ENCODE measurements at regions not wholly inside any gene's neighbourhood (a gene's known extent, or its start where the extent isn't known, plus 50 kb on each side); places are given as distances from the start of the nearest gene placed in this dataset.
A peak's percentile ranks its signal among the peaks of the same experiment; 100 is the strongest.

- no peak for TF ChIP-seq CTCF (IDR thresholded peaks at IDR 0.05; ENCODE audit: insufficient read depth, low read depth, low read length)
- TF ChIP-seq EZH2 (IDR thresholded peaks at IDR 0.05; ENCODE audit: insufficient read depth, low read length), result no peak
- Mint-ChIP-seq H3K36me3 (ENCODE audit: low read depth, unreplicated experiment) (no peaks in the 10 kb centered on the region), H3K4me1 (ENCODE audit: low read depth, unreplicated experiment) (no peaks in the 10 kb centered on the region), H3K4me3 (ENCODE audit: unreplicated experiment) (no peak overlapping the region), H3K27me3 (ENCODE audit: low read depth, unreplicated experiment) (no peaks in the 10 kb centered on the region), H3K9me3 (ENCODE audit: unreplicated experiment) (no peaks in the 10 kb centered on the region), H3K27ac (ENCODE audit: unreplicated experiment) (no peak overlapping the region)
- no peaks in the 10 kb centered on the region for H3K4me1 ChIP-seq (ENCODE audit: insufficient read depth, low read length)
- H3K27me3 ChIP-seq (ENCODE audit: insufficient read depth, low read length), result no peaks in the 10 kb centered on the region
- H3K4me3 ChIP-seq (ENCODE audit: insufficient read depth, low read depth, low read length), result no peak overlapping the region
- no peak for DNase-seq (ENCODE audit: low read depth)
- H3K27ac ChIP-seq (ENCODE audit: low read depth, low read length), result no peak overlapping the region
- H3K4me2 ChIP-seq (ENCODE audit: low read length), result no peak overlapping the region
- H4K20me1 ChIP-seq (ENCODE audit: insufficient read depth, low read length), result no peaks in the 10 kb centered on the region
- H2AFZ ChIP-seq (ENCODE audit: low read depth, low read length), result peak overlapping the region; percentile 4
- no peak overlapping the region for H3K9ac ChIP-seq (ENCODE audit: low read length)
- no peaks in the 10 kb centered on the region for H3K9me3 ChIP-seq (ENCODE audit: insufficient read depth, low read depth, low read length)
- H3K36me3 ChIP-seq (ENCODE audit: insufficient read depth, low read length), result no peaks in the 10 kb centered on the region
- no peaks in the 10 kb centered on the region for H3K79me2 ChIP-seq (ENCODE audit: insufficient read depth, low read length)
- no peak for FAIRE-seq
These were observed 502.7 kb downstream of the PLCL1 start for GRCh38 chr2:198307093-198307492.

- Histone ChIP-seq H3K4me3 (ENCODE audit: insufficient read depth, low read depth, low read length) (no peak overlapping the region), H3K79me2 (ENCODE audit: insufficient read depth, low read length) (no peaks in the 10 kb centered on the region), H3K9ac (ENCODE audit: low read length) (no peak overlapping the region), H3K36me3 (ENCODE audit: insufficient read depth, low read length) (no peaks in the 10 kb centered on the region), H2AFZ (ENCODE audit: low read depth, low read length) (no peak overlapping the region), H3K9me3 (ENCODE audit: insufficient read depth, low read depth, low read length) (no peaks in the 10 kb centered on the region), H3K27me3 (ENCODE audit: insufficient read depth, low read length) (no peaks in the 10 kb centered on the region), H3K4me1 (ENCODE audit: insufficient read depth, low read length) (no peaks in the 10 kb centered on the region), H4K20me1 (ENCODE audit: insufficient read depth, low read length) (no peaks in the 10 kb centered on the region), H3K27ac (ENCODE audit: low read depth, low read length) (no peak overlapping the region), H3K4me2 (ENCODE audit: low read length) (no peak overlapping the region)
- no peaks in the 10 kb centered on the region for H3K36me3 Mint-ChIP-seq (ENCODE audit: low read depth, unreplicated experiment)
- DNase-seq (ENCODE audit: low read depth) (no peak), FAIRE-seq (no peak)
- H3K4me1 Mint-ChIP-seq (ENCODE audit: low read depth, unreplicated experiment), result no peaks in the 10 kb centered on the region
- H3K9me3 Mint-ChIP-seq (ENCODE audit: unreplicated experiment), result no peaks in the 10 kb centered on the region
- H3K27ac Mint-ChIP-seq (ENCODE audit: unreplicated experiment), result no peak overlapping the region
- peaks cover 4% of the 10 kb centered on the region for H3K27me3 Mint-ChIP-seq (ENCODE audit: low read depth, unreplicated experiment)
- H3K4me3 Mint-ChIP-seq (ENCODE audit: unreplicated experiment), result no peak overlapping the region
- TF ChIP-seq EZH2 (IDR thresholded peaks at IDR 0.05; ENCODE audit: insufficient read depth, low read length) (no peak), CTCF (IDR thresholded peaks at IDR 0.05; ENCODE audit: insufficient read depth, low read depth, low read length) (no peak)
These were observed 500.5 kb downstream of the PLCL1 start for GRCh38 chr2:198304859-198305258.

- no peaks in the 10 kb centered on the region for H3K9me3 Mint-ChIP-seq (ENCODE audit: unreplicated experiment)
- Histone ChIP-seq H3K4me2 (ENCODE audit: low read length) (no peak overlapping the region), H3K27me3 (ENCODE audit: insufficient read depth, low read length) (no peaks in the 10 kb centered on the region), H3K4me3 (ENCODE audit: insufficient read depth, low read depth, low read length) (no peak overlapping the region), H3K27ac (ENCODE audit: low read depth, low read length) (no peak overlapping the region), H3K9ac (ENCODE audit: low read length) (no peak overlapping the region), H3K36me3 (ENCODE audit: insufficient read depth, low read length) (no peaks in the 10 kb centered on the region), H4K20me1 (ENCODE audit: insufficient read depth, low read length) (no peaks in the 10 kb centered on the region), H3K4me1 (ENCODE audit: insufficient read depth, low read length) (no peaks in the 10 kb centered on the region), H2AFZ (ENCODE audit: low read depth, low read length) (no peak overlapping the region), H3K9me3 (ENCODE audit: insufficient read depth, low read depth, low read length) (no peaks in the 10 kb centered on the region), H3K79me2 (ENCODE audit: insufficient read depth, low read length) (no peaks in the 10 kb centered on the region)
- H3K4me1 Mint-ChIP-seq (ENCODE audit: low read depth, unreplicated experiment), result no peaks in the 10 kb centered on the region
- H3K27me3 Mint-ChIP-seq (ENCODE audit: low read depth, unreplicated experiment), result peaks cover 36% of the 10 kb centered on the region
- no peaks in the 10 kb centered on the region for H3K36me3 Mint-ChIP-seq (ENCODE audit: low read depth, unreplicated experiment)
- FAIRE-seq (no peak), DNase-seq (ENCODE audit: low read depth) (no peak)
- no peak overlapping the region for H3K27ac Mint-ChIP-seq (ENCODE audit: unreplicated experiment)
- TF ChIP-seq CTCF (IDR thresholded peaks at IDR 0.05; ENCODE audit: insufficient read depth, low read depth, low read length) (no peak), EZH2 (IDR thresholded peaks at IDR 0.05; ENCODE audit: insufficient read depth, low read length) (no peak)
- no peak overlapping the region for H3K4me3 Mint-ChIP-seq (ENCODE audit: unreplicated experiment)
These were observed 493.0 kb downstream of the PLCL1 start for GRCh38 chr2:198297350-198297749.
